Epithelial cell of esophagus (primary cell): ENCODE measurements at regions not wholly inside any gene's neighbourhood (a gene's known extent, or its start where the extent isn't known, plus 50 kb on each side); places are given as distances from the start of the nearest gene placed in this dataset.

Experiments
- DNase-seq: peaks from one replicate; pipeline ENCODE4 v3.0.0; 2010; ENCODE audit warnings: low read depth
- H3K4me3 ChIP-seq: 2 replicates; pipeline ENCODE4 v1.5.1; 2011; ENCODE audit warnings: mild to moderate bottlenecking, low read length, control low read depth
- TF ChIP-seq, protein P1 (sequence below): IDR thresholded peaks from 2 replicates; pipeline ENCODE4 v1.5.1; 2011; ENCODE audit warnings: low read depth, mild to moderate bottlenecking, low read length, control low read depth, inconsistent platforms; ENCODE audit not compliant: insufficient read depth; ENCODE audit errors: missing control alignments

DNA sequence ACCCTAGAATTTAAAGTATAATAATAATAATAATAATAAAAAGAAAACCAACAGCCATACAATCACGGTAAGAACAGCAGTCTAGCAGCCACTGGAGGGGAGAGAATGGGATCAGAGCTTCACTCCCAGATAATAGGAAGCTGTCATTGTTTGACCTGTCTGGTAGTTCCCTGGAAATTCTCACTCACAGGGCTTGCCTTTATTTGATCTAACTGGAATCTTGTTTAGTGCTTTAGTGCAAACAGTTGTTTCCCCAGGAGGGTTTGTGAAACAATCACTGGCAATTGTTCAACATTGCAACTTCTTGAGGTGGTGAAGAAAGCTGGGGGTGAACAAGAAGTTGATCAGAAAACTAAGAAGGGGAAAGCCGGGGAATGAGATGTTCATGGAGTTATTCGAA lies 68.7 kb upstream of the PTCSC3 start:
- TF ChIP-seq, protein P1, sequence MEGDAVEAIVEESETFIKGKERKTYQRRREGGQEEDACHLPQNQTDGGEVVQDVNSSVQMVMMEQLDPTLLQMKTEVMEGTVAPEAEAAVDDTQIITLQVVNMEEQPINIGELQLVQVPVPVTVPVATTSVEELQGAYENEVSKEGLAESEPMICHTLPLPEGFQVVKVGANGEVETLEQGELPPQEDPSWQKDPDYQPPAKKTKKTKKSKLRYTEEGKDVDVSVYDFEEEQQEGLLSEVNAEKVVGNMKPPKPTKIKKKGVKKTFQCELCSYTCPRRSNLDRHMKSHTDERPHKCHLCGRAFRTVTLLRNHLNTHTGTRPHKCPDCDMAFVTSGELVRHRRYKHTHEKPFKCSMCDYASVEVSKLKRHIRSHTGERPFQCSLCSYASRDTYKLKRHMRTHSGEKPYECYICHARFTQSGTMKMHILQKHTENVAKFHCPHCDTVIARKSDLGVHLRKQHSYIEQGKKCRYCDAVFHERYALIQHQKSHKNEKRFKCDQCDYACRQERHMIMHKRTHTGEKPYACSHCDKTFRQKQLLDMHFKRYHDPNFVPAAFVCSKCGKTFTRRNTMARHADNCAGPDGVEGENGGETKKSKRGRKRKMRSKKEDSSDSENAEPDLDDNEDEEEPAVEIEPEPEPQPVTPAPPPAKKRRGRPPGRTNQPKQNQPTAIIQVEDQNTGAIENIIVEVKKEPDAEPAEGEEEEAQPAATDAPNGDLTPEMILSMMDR, result no peak
- no peak for DNase-seq
- no peak overlapping the region for H3K4me3 ChIP-seq

DNA sequence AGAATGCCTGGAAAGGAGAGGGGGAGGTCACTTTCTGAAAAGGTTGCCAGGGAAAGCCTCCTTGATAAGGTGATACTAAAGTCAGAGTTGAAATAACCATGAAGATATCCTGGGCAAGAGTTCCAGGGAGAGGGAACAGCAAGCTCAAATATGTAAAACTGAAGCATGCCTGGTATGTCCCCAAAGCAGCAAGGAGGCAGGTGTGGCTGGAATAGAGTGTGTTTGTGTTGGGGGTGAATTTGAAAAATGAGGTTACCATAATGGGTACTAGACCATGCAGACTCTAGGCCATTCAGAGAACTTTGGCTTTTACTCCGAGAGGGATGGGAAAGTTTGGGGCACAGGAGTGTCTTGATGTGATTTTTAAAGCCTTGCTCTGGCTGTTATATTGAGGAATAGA lies 66.7 kb upstream of the PTCSC3 start:
- TF ChIP-seq, protein P1, result no peak

GRCh38 chr14:36241183-36241582 lies 64.7 kb upstream of the PTCSC3 start:
- TF ChIP-seq, protein P1, result peak; percentile 14
- DNase-seq, result peak; percentile 27
- no peak overlapping the region for H3K4me3 ChIP-seq

More for the DNA sequence above, 66.7 kb upstream of the PTCSC3 start:
- no peak overlapping the region for H3K4me3 ChIP-seq
- no peak for DNase-seq

DNA sequence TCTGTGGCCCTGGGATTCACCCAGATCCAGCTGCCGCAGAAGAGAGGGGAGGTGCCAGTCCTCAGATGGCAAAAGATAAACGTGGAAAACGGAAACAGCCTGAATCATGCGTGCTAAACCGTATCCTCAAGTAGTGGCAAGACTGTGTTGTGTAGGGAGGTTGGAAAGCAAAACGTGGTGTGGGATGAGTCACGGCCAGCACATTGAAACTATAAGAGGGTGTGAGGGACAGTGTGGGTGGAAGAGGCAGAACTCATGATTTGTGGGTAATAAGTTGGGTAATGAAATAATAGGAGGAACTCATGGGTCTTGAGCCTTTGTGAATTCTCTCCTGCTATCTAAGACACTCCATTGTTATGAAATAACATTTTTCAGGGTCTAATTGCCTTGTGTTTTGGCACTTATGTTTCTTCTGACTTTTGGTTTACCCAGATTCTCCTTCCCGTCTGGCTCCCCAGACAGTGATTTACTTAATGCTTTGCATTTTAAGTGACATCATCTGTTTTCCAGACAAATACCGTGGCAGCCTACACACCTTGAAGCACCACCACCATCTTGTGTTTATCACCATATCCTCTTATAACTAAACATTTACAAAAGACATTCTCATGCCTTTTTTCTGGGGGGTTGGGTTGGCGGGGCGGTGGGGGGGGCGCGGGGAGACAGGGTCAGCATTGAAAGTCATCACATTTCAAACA lies 62.3 kb upstream of the PTCSC3 start:
- H3K4me3 ChIP-seq, result no peak overlapping the region
- TF ChIP-seq, protein P1, result no peak
- peak; percentile 99 for DNase-seq

DNA sequence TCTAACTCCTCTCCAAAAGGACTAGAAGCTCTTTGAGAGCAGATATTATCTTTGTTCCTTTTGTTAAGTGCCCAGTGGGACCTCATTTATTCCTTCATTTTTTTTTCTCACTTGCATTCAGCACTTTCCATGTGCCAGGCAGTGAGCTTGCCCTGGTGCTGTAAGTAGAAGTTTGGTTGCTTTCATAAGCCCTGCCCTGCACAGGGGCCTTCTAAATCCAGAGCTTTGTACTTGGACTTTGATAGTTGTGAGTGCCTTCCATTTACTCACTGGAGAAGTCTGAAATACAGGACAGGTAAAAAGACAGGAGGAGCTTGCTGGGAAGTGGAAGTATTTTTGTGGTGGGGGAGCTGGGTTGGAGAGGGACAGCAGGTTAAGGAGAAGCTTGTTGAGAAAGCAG lies 56.7 kb upstream of the PTCSC3 start:
- DNase-seq, result no peak
- TF ChIP-seq, protein P1, result no peak
- H3K4me3 ChIP-seq, result no peak overlapping the region

DNA sequence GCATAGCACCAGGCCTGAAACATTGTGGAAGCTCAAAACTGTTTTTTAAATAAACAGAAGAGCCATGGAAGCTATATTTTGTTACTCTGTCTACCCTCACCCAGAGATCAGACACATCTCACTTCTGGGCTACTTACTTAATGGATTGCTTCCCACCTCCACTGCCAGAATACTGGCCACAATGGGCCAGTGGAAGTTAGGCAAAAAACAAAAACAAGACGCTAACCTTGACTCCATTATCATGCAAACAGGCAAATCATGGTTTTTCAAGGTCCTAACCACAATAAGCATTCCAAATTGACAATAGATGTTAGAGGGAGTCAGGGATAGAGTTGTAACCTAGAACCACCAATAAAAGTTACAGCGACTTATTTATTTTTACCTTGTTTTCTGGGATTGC lies 52.7 kb upstream of the PTCSC3 start:
- no peak for DNase-seq
- TF ChIP-seq, protein P1, result no peak
- H3K4me3 ChIP-seq, result no peak overlapping the region

GRCh38 chr14:36227802-36228201 lies 51.3 kb upstream of the PTCSC3 start:
- no peak overlapping the region for H3K4me3 ChIP-seq
- TF ChIP-seq, protein P1, result no peak
- DNase-seq, result peak; percentile 21
